Neural cell (in vitro differentiated cells): ENCODE measurements at regions not wholly inside any gene's neighbourhood (a gene's known extent, or its start where the extent isn't known, plus 50 kb on each side); places are given as distances from the start of the nearest gene placed in this dataset.

ENCODE experiments used
- H2AFZ ChIP-seq: fragments of 200-600, 300-800 bp; sonication (generic), shearing (Covaris generic); 2 replicates; pipeline ENCODE4 v1.6.0; 2014; ENCODE audit warnings: low read depth, mild to moderate bottlenecking, antibody characterized with exemption, low read length, moderate library complexity
- H3F3A ChIP-seq: fragments of 200-600 bp; shearing (Covaris generic); 2 replicates; pipeline ENCODE4 v1.6.1; 2016; ENCODE audit warnings: mild to moderate bottlenecking, moderate library complexity, mixed read lengths, antibody characterized with exemption, low read length; ENCODE audit not compliant: insufficient read depth, poor library complexity, severe bottlenecking
- H3K27ac ChIP-seq: fragments of 200-600, 300-800 bp; sonication (generic), shearing (Covaris generic); 2 replicates; pipeline ENCODE4 v1.5.1; 2014; ENCODE audit warnings: mild to moderate bottlenecking, low read length, moderate library complexity
- H3K27me3 ChIP-seq: fragments of 300-800, 200-600 bp; sonication (generic), shearing (Covaris generic); 2 replicates; pipeline ENCODE4 v1.6.0; 2014; ENCODE audit warnings: mild to moderate bottlenecking, low read depth, low read length, moderate library complexity; ENCODE audit not compliant: insufficient read depth
- H3K36me3 ChIP-seq: fragments of 300-800, 200-600 bp; sonication (generic), shearing (Covaris generic); 2 replicates; pipeline ENCODE4 v1.5.1; 2014; ENCODE audit warnings: mild to moderate bottlenecking, antibody characterized with exemption, low read length, moderate library complexity; ENCODE audit not compliant: insufficient read depth
- H3K4me2 ChIP-seq: fragments of 300-800, 200-600 bp; sonication (generic), shearing (Covaris generic); 2 replicates; pipeline ENCODE4 v1.6.0; 2014; ENCODE audit warnings: mild to moderate bottlenecking, low read length
- H3K4me3 ChIP-seq: fragments of 300-800, 200-600 bp; sonication (generic), shearing (Covaris generic); 2 replicates; pipeline ENCODE4 v1.5.1; 2014; ENCODE audit warnings: mild to moderate bottlenecking, low read length, moderate library complexity
- H3K79me2 ChIP-seq: fragments of 200-600 bp; shearing (Covaris generic); replicated peaks from 2 replicates; pipeline ENCODE4 v1.6.0; 2014; ENCODE audit warnings: mild to moderate bottlenecking, low read length, moderate library complexity; ENCODE audit not compliant: insufficient read depth
- H3K9ac ChIP-seq: fragments of 300-800, 200-600 bp; sonication (generic), shearing (Covaris generic); 2 replicates; pipeline ENCODE4 v1.6.1; 2016; ENCODE audit warnings: mild to moderate bottlenecking, low read length, mixed read lengths
- H3K9me2 ChIP-seq: fragments of 200-600 bp; shearing (Covaris generic); 2 replicates; pipeline ENCODE4 v1.6.1; 2016; ENCODE audit warnings: mild to moderate bottlenecking, low read length, mixed read lengths; ENCODE audit not compliant: insufficient read depth
- H3K9me3 ChIP-seq: fragments of 200-600, 300-800 bp; sonication (generic), shearing (Covaris generic); 2 replicates; pipeline ENCODE4 v1.6.1; 2016; ENCODE audit warnings: mild to moderate bottlenecking, mixed run types, low read length, moderate library complexity, mixed read lengths
- H4K20me1 ChIP-seq: fragments of 200-600 bp; shearing (Covaris generic); 2 replicates; pipeline ENCODE4 v1.6.1; 2016; ENCODE audit warnings: mild to moderate bottlenecking, mixed run types; ENCODE audit not compliant: insufficient read depth
- EP300 ChIP-seq: fragments of 450-650 bp; conservative IDR thresholded peaks from 2 replicates; pipeline ENCODE4 v1.6.1; 2014; ENCODE audit warnings: antibody characterized with exemption, mild to moderate bottlenecking, moderate library complexity; ENCODE audit not compliant: poor library complexity, severe bottlenecking
- EZH2 ChIP-seq: fragments of 200-600, 300-800 bp; shearing (Covaris generic), sonication (generic); IDR thresholded peaks from 2 replicates; pipeline ENCODE4 v1.6.1; 2014; ENCODE audit warnings: antibody characterized with exemption, low read length, borderline replicate concordance, mild to moderate bottlenecking; ENCODE audit not compliant: insufficient read depth, poor library complexity, severe bottlenecking
- MXI1 ChIP-seq: fragments of 450-650 bp; conservative IDR thresholded peaks from 2 replicates; pipeline ENCODE4 v1.6.1; 2014; ENCODE audit warnings: antibody characterized with exemption, mild to moderate bottlenecking; ENCODE audit not compliant: poor library complexity, severe bottlenecking
- POLR2AphosphoS5 ChIP-seq: IDR thresholded peaks from 2 replicates; pipeline ENCODE4 v1.6.1; 2012
- RAD21 ChIP-seq: fragments of 450-650 bp; conservative IDR thresholded peaks from 2 replicates; pipeline ENCODE4 v1.6.1; 2014; ENCODE audit warnings: antibody characterized with exemption, mild to moderate bottlenecking, moderate library complexity
- TAF1 ChIP-seq: IDR thresholded peaks from 2 replicates; pipeline ENCODE4 v1.6.1; 2012; ENCODE audit warnings: low read depth
- TF ChIP-seq, protein P1 (sequence below): IDR thresholded peaks from 2 replicates; pipeline ENCODE4 v1.6.1; 2012; ENCODE audit warnings: borderline replicate concordance

- Histone ChIP-seq H3K4me3 (no peak overlapping the region), H4K20me1 (no peaks in the 10 kb centered on the region), H3K79me2 (no peaks in the 10 kb centered on the region), H3F3A (no peaks in the 10 kb centered on the region), H3K36me3 (no peaks in the 10 kb centered on the region), H3K9ac (no peak overlapping the region), H3K4me2 (no peak overlapping the region), H3K9me3 (no peaks in the 10 kb centered on the region), H3K9me2 (no peaks in the 10 kb centered on the region), H2AFZ (no peak overlapping the region), H3K27ac (no peak overlapping the region), H3K27me3 (no peaks in the 10 kb centered on the region)
- TF ChIP-seq TAF1 (no peak), EP300 (no peak), POLR2AphosphoS5 (no peak), RAD21 (no peak), MXI1 (no peak)
- TF ChIP-seq, protein P1, sequence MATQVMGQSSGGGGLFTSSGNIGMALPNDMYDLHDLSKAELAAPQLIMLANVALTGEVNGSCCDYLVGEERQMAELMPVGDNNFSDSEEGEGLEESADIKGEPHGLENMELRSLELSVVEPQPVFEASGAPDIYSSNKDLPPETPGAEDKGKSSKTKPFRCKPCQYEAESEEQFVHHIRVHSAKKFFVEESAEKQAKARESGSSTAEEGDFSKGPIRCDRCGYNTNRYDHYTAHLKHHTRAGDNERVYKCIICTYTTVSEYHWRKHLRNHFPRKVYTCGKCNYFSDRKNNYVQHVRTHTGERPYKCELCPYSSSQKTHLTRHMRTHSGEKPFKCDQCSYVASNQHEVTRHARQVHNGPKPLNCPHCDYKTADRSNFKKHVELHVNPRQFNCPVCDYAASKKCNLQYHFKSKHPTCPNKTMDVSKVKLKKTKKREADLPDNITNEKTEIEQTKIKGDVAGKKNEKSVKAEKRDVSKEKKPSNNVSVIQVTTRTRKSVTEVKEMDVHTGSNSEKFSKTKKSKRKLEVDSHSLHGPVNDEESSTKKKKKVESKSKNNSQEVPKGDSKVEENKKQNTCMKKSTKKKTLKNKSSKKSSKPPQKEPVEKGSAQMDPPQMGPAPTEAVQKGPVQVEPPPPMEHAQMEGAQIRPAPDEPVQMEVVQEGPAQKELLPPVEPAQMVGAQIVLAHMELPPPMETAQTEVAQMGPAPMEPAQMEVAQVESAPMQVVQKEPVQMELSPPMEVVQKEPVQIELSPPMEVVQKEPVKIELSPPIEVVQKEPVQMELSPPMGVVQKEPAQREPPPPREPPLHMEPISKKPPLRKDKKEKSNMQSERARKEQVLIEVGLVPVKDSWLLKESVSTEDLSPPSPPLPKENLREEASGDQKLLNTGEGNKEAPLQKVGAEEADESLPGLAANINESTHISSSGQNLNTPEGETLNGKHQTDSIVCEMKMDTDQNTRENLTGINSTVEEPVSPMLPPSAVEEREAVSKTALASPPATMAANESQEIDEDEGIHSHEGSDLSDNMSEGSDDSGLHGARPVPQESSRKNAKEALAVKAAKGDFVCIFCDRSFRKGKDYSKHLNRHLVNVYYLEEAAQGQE, result no peak
These were observed 830.9 kb downstream of the TECRL start for GRCh38 chr4:63578383-63578782.

DNA sequence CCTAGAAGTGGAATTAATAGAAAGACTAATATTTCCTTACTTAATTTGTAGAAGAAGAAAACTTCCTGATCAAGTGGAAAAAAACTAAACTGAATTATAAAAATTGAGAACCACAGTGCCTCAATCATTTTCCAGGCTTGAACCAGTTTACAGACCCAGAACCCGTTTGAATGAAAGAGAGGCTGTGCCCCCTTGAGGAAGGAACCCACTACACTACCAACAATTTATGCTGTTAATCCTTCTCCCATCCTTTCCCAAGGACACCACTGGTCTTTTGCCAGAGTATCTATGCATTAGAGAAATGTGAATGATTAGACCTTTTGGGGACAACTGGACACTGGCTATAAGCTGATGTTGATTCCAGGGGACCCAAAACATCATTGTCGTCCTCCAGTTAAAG, 842.6 kb downstream of the TECRL start:
- H3K27me3 ChIP-seq, result no peaks in the 10 kb centered on the region
- H3K36me3 ChIP-seq, result no peaks in the 10 kb centered on the region
- no peak overlapping the region for H3K27ac ChIP-seq
- no peak for TF ChIP-seq EZH2
- TF ChIP-seq EP300, result no peak
- no peak for TF ChIP-seq POLR2AphosphoS5
- no peak for TF ChIP-seq MXI1
- TF ChIP-seq, protein P1, result no peak
- no peak for TF ChIP-seq TAF1
- TF ChIP-seq RAD21, result no peak
- H3K9me3 ChIP-seq, result no peaks in the 10 kb centered on the region
- no peak overlapping the region for H3K4me2 ChIP-seq
- no peaks in the 10 kb centered on the region for H4K20me1 ChIP-seq
- no peaks in the 10 kb centered on the region for H3F3A ChIP-seq
- no peaks in the 10 kb centered on the region for H3K9me2 ChIP-seq
- no peak overlapping the region for H2AFZ ChIP-seq
- no peaks in the 10 kb centered on the region for H3K79me2 ChIP-seq
- no peak overlapping the region for H3K4me3 ChIP-seq
- H3K9ac ChIP-seq, result no peak overlapping the region
